Sciatic nerve (tissue), 2 donors: ENCODE measurements at regions not wholly inside any gene's neighbourhood (a gene's known extent, or its start where the extent isn't known, plus 50 kb on each side); places are given as distances from the start of the nearest gene placed in this dataset.
A peak's percentile ranks its signal among the peaks of the same experiment; 100 is the strongest.

Experiments
- ATAC-seq: fragments of 200-7000 bp; cut with Tn5 transposase; one replicate; pipeline ENCODE4 v1.9.1; 2020; ENCODE audit warnings: mild to moderate bottlenecking, moderate library complexity
- DNase-seq: peaks from one replicate; pipeline ENCODE4 v3.0.0-alpha.2; 2020; ENCODE audit warnings: low spot score
- intact Hi-C: fragments of 100-400 bp; cut with DNase I; formaldehyde crosslinking; loops from one replicate; pipeline ENCODE4 v1.14.2; 2022
- donor health status: DM: no; HTN: no; CAD: no.
- donor health status: DM: no; HTN: no; CAD: no.

DNA sequence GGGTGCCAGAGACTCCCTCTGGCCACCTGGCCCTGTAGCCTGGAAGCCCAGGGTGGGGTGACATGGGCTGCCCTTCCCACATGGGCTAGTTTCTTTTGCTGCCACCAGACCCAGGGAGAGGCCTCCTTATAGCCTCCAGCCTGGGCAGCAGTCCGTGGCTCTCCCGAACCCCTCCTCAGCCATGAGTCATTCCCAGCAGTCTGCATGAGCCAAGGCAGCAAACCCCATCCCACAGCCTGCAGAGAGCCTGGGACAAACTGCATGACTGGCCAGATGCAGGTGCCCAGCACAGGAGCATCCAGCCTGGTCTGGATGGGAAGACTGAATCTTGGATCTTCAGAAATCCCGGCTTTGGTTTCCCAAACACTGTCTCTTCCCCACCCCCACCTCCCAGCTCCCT, 75.7 kb downstream of the MRPL14 start:
- intact Hi-C loops: no loop called here
- no peak for DNase-seq
- ATAC-seq: peak; percentile 18

DNA sequence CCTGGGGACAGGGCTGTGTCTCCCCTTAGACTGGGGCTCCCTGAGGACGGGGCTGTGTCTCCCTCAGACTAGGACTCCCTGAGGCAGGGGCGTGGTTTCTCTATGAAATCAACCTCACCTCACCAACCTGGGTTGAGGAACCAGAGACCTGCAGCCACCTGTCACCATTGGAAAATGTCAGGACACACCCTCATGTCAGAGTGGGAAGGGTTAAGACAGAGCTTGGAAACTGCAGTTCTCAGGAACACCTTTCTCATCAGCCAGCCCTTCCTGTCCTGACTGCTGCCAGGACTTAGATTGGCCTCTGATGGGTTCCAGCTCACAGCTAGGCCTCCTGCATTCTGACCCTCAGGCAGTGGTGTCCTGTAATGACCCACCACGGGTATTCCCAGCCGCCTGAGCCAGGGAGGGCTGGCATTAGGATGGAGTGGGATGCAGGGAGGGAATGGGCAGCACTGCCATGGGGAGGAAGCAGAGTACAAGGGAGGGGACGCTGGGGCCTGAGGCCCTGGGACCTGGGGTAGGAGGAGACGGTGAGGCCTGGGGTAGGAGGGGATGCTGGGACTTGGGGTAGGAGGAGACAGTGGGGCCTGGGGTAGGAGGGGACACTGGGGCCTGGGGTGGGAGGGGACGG, 76.3 kb downstream of the MRPL14 start:
- peak; percentile 2 for ATAC-seq
- DNase-seq: no peak

DNA sequence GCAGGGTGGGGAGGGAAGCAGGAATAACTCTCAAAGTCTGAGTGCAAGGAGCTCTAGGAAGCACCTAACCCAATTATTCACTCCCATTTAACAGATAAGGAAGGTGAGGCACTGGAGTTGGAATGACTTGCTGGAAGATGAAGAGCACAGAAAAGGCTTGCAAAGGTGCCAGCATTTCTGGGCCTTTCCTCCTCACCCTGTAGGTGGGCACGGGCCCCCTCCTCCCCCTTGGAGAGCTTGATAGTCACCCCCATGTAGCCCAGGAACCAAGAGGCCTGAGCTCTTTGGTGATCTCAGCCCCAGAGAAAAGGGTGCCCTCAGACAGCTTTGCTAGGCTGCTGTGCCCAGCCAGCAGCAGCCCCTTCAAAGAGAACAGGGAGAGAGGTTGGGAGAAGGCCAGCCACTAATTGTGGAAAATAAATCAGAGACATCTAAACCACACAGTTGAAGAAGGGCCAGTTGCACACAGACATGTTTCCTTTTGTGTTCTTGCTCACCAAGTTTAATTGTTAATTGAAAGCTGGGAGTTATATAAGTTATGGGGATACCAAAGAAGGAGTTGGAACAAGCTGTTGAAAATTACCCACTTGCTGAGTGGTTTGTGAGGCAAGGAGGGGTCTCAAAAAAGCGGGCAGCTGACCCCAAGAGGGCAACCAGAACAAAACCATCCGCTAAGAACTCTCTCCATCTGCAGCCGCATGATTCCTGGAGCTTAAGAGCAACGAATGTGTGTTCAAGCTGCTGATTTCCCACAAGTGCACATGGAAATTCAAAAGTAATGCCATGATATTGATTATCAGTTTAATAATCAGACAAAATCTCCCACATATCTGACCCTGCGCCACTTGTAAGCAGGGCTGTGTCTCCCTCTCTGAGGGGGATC, 77.0 kb downstream of the MRPL14 start:
- ATAC-seq: no peak
- intact Hi-C loops: no loop called here
- no peak for DNase-seq

More for the DNA sequence above, 76.3 kb downstream of the MRPL14 start:
- intact Hi-C loops: no loop called here

DNA sequence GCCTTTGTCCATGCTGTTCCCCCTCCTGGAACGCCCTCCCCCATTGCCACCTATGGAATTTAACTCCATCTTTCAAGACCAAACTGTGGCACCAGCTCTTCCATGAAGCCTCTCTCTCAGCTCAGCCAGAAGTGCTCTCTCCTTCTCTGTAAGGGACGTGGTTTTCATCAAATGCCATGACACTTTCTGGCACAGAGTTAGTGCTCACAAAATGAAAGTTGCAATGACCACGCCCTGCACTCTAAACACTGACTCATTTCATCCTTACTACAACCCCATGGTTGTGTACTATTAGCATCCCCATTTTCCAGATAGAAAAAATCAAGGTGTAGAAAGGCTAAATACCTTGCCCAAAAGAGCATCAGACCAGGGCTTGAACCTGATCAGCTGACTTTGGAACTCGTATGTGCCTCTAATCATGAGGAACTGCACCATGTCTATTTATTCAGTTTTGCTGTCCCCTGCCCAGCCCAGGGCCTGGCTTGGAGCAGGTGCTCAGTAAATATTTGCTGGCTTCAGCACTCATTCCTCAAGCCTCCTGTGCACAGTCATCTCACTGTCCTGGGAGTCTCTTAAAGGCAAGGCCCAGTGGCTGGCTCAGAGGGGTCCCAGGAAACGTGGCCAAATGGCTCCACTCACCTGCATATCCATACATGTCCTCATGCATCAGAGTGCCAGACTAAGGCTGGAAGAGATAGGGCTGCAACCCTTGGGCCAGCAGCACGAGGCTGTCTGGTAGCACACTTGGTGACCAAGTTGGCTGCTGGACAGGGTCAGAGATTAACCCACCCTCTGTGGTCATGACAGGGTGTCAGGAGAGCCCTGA, 77.9 kb downstream of the MRPL14 start:
- intact Hi-C loops: no loop called here
- no peak for ATAC-seq
- no peak for DNase-seq

DNA sequence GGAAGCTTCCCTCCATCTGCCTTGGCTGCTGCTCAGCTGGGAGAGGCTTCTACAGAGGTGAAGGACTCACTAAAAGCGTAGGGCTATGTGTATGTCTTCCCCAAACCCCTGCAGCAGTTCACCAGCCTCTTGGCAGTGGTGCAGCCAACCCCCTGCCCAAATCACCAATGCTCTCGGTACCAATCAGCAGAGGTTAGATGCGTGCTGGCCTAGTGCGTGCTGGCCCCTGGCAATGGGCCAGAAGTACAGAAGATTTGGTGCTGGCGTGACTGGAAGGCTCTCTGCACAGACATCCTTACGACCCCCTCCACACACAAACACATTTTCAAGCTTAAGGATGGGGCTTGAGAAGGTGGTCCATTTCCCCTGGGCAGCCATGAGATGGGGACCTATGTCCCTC, 79.0 kb downstream of the MRPL14 start:
- ATAC-seq (no peak), DNase-seq (no peak)
- intact Hi-C loops: no loop called here

DNA sequence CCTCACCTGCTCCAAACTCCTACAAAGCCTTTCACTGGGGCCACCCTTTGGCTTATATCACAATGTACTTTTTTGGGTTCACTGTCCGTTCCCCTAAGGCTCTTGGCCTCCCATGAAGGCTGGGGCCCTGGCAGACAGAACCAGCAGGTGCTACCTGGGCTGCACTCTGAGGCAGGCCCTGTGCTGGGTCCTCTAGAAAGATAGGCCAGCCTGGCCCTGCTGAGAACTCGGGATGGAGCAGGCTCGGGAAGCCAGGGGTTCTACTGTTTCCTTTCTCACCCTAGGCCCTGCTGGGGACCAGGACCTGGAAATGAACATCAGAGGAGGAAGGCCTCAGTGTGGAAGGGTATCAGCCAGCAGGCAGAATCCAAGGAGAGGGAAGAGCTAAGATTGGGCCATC, 79.5 kb downstream of the MRPL14 start:
- intact Hi-C loops: no loop called here

DNA sequence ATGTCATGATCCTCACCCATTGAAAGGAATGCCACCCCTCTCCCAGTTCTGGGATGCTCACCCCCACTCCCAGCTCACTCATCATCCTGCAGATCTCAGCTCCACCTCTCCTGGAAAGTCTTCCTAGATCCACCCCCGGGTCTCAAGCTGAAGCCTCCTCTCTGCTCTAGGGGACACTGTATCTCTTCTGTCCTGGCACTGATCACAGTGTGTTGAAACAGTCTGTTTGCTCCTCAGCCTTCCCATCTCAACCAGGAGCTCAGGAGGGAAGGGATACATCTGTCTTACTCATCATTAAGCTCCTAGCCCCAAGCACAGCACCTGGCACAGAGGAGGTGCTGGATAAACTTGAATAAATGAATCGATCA, 80.1 kb downstream of the MRPL14 start:
- no peak for ATAC-seq
- intact Hi-C loops: no loop called here
- no peak for DNase-seq

More for the DNA sequence above, 79.5 kb downstream of the MRPL14 start:
- no peak for ATAC-seq
- DNase-seq: no peak

DNA sequence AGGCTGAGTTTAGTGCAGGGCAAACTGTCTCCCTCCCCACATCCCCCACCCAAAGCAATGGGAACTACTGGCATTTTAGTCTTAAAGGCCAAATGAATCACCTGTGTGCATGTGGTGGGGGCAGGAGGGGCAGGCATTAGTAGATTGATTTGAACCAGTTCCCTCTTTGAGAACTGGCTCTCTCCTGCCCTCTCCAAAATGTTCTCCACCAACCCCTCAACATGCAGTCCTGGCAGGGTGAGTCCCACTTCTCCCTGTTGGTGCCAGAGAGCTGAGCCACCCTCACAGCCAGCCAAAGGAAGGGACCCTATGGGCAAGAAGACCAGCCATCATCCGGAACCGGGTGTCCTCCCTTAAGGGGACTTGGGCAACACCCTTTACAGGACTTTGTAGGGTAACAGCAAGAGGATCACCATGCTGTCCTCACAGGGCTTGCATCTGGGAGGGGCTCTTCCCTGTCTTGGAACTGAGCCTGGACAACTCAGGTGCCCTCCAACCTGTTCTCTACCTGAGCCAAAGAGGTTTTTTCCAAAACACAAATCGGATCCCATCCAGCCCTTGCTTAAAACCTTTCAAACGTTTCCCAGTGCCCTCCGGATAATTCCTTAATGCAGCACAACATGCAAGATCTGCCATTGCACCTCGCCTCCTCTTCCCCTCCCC, 80.6 kb downstream of the MRPL14 start:
- ATAC-seq (no peak), DNase-seq (no peak)
- intact Hi-C loops: no loop called here

DNA sequence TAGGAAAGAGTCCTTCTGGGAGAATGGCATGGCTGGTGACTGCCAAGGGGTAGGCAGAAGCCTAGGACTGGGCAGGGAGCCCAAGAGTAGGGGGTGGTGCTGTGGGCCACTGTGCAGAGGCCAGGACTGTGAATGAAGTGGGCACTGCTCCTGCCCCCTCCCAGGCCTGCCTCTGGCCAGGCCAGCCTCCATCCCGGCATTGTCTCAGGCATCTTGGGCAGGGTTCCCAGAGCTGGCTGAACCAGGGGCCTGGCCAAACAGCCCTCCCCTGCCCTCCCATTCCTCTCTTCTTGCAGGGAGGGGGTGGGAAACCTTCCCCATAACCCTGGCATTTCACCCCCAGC, 81.6 kb downstream of the MRPL14 start:
- intact Hi-C loops: no loop called here
- peak; percentile 70 for ATAC-seq
- peak; percentile 86 for DNase-seq

DNA sequence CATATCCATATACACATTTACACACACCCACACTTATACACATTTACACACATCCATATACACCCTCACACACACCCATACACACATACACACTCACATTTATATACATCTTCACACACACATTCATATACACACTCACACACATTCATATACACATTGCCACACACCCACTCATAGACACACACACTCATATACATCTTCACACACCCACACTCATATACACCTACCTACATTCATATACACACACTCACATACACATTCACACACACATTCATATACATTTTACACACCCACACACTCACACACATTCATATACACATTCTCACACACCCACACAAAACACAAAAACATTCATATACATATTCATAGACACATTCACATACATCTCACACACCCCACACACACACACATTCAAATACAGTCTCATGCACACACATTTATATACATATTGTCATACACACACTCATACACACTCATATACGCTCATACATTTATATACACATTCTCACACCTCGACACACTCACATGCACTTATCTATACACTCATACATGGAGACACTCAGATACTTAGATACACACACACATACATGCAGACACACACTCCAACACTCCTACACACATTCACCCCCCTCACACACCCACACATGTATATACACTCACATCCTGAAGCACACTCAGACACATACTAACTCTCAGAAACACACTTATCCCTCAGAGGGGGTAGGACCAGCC, 82.1 kb downstream of the MRPL14 start:
- ATAC-seq: no peak
- no peak for DNase-seq
- intact Hi-C loops: loop anchor here (5.0 kb wide), 1 partner anchor 38 kb away; no protein-coding TSS in a partner anchor

DNA sequence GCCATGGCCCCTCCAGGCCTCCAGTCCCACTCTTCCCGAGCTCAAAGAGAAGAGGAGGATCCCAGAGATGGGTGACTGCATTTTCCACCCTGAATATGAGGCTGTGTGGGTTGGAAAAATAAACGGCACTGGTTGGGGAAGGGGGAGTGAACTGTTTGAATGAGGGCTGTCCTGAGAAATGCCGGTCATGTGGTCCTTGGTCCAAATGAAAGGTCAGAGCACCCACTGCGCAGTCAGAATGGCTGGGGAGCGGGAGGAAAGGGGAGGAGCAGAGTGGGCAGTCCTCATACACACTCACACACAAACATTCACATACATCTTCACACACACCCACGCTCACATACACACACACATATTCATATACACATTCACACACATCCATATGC, 83.1 kb downstream of the MRPL14 start:
- DNase-seq (no peak), ATAC-seq (peak; percentile 27)
- intact Hi-C loops: loop anchor here (5.0 kb wide), 1 partner anchor 37 kb away; no protein-coding TSS in a partner anchor

DNA sequence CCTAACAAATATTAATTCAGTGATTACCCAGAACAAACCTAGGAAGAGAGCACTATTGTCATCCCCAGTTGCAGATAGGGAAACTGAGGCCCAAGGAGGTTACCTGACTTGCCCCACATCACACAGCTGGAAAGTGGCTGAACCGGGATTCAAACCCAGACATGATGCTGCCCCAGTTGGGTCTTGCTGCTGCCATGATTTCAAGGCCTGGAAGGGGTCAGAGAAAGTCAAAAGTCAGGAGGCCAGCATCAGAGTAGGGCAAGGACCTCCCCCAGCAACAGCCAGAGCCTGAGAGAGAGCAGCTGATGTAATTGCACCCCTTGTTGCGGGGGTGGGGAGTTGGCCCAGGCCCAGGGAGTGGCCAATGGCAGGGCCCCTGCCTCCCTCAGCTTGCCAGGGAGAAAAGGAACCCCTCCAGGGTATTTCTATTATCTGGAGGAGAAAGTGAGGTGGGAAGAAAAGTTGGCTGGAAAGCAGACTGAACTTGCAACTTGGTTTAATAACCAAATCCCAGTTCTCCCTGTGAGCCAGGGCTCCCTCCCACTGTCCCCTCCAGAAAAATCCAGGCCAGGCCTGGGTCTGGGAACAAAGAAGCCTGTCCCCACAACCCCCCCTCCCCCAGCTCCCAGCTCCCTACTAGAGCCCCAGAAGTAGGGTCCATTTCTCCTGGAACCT, 83.6 kb downstream of the MRPL14 start:
- intact Hi-C loops: loop anchor here (5.0 kb wide), 1 partner anchor 36 kb away; no protein-coding TSS in a partner anchor
- peak; percentile 44 for ATAC-seq
- peak; percentile 78 for DNase-seq

DNA sequence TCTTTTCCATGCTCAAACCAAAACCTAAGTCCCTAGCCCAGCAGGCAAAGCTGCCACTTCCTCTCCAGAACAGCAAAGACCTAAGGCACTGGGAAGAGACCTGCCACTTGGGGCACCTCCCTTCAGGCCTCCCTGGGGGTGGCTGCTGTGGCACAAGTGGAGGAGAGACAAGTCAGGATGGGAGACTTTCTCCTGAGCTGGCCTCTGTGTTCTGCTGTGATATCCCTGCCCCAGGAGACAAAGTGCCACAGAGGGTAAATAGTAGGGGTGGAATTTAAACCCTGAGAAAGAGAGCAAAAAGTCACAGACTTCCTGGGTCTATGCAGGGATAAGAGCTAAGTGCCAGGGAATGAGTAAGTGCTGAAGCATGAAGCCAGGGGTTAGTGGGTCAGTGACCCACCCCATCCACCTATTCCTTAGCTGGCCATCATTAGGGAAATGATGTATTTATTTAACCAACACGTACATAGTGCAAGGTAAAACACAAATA, 84.2 kb downstream of the MRPL14 start:
- DNase-seq: peak; percentile 42
- intact Hi-C loops: loop anchor here (5.0 kb wide), 1 partner anchor 36 kb away; no protein-coding TSS in a partner anchor

DNA sequence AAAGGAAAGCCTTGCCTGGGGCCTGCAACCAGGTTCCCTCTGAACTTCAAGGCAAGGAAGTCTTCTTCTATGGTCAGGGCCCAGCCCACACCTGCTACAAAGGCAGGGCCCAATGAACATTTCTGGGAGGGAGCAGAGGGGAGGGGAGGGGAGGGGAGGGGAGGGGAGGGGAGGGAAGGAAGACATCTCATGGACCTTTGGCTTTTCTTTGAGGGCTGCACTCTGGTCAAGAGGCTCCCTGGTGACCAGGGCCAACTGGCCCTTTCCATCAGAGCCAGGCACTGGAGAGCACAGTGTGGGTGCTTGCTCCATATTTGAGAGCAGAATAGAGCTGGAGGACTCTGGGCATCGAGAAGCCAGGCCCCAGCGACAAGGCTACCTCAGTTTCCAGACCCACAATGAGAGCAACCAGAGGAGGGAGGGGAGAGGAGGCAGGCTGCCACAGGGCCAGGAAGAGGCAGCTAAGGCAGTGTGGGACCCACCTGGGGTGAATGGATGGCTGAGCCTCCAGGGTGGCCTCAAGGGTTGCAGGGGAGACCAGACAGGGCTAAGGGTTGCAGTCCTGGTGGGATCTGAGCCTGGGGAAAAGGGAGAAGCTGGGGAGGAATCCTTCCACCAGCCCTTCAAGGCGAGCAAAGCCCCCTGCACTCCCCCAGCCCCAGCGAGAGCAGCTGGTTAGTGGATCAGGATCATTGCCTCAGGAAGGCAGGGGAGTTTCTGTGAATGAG, 84.8 kb downstream of the MRPL14 start:
- DNase-seq (peak; percentile 49), ATAC-seq (no peak)
- intact Hi-C loops: loop anchor here (5.0 kb wide), 1 partner anchor 35 kb away; no protein-coding TSS in a partner anchor

More for the DNA sequence above, 84.2 kb downstream of the MRPL14 start:
- no peak for ATAC-seq

DNA sequence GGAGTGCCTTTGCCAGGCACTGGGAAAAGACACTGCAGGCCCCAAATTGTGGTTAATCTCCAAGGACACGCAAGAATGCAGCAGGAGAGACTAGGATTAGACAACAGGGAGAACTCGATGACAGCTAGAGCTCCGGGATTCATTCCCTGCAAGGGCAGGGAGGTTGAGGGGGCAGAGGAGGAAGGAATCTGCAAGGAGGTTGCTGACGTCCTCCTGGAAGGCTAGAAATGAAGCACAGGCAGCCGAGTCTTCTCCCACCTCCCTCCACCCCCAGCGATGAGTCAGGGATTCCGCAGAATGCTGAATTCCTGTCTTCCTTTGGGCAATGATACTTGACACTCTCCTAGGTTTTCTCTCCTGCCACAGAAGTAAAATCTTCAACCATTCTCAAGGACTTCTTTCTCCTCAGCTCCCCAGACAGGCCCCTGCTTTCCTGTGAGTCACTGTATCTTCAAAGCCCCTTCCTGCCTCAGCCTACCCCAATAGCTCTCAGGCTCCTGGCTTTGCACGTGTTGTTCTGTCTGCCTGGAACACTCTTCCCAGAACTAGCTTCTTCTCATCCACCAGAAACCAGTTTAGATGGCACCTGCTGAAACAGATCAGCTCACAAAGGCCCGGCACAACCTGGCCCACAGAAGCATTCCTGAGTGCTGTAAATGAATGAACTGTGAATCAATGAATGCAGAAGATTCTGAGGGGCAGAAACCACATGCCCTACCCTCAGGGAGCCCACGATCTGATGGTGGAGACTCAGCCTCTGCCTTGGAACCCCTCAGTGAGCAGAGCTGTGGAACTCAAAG, 85.6 kb downstream of the MRPL14 start:
- DNase-seq (peak; percentile 65), ATAC-seq (peak; percentile 45)
- intact Hi-C loops: loop anchor here (5.0 kb wide), 1 partner anchor 34 kb away; no protein-coding TSS in a partner anchor

DNA sequence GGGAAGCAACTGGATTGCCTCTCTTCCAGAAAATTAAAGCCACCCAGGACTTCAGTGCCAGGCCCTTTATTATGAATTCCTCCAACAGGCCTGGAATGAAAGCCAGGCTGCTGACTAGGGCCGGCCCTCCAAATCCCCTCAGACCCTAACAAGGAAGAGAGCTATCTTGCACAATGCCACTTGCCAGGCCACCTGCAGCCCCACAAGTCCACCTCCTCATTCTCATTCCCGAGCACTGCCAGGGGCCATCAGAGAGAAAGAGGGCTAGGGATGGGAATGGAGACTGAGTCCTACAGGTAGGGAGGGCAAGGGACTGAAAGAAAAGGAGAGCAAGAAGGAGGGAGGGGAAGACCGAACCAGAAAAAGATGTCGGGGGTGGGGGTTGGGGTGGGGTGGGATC, 86.5 kb downstream of the MRPL14 start:
- peak; percentile 44 for DNase-seq
- intact Hi-C loops: loop anchor here (5.0 kb wide), 1 partner anchor 33 kb away; no protein-coding TSS in a partner anchor

More for the DNA sequence above, 86.5 kb downstream of the MRPL14 start:
- no peak for ATAC-seq
